ENCODE measurements at regions not wholly inside any gene's neighbourhood (a gene's known extent, or its start where the extent isn't known, plus 50 kb on each side); places are given as distances from the start of the nearest gene placed in this dataset.

DNA sequence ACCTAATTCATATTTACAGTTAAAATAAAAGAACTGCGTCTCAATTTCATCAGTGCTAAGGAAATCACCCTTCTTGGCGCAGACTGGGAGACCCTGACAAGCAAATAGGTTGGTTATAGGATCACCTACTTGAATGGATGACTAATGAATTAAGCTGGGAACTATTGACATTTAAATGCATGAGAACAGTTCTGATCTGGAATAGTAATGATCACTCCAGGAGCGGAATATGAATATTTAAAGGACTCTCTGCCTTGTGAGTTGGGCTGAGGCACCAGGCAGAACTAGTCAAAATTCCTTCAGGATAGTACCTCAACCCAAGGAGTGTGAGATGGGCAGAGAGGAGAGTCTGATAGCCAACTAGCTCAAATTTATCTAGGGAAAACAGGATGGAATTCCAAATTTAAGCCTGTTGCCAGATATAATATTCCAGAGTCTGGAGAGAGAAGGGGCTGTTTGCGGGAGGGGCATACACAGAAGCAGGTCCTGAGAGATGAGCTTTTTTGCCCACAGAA, 364.4 kb downstream of the CSNK1G3 start:
- H3K4me3 ChIP-seq (ENCODE audit: control insufficient read depth, low read depth, low read length), result no peak overlapping the region
- DNase-seq (ENCODE audit: low read depth), result no peak
- TF ChIP-seq, protein P1, sequence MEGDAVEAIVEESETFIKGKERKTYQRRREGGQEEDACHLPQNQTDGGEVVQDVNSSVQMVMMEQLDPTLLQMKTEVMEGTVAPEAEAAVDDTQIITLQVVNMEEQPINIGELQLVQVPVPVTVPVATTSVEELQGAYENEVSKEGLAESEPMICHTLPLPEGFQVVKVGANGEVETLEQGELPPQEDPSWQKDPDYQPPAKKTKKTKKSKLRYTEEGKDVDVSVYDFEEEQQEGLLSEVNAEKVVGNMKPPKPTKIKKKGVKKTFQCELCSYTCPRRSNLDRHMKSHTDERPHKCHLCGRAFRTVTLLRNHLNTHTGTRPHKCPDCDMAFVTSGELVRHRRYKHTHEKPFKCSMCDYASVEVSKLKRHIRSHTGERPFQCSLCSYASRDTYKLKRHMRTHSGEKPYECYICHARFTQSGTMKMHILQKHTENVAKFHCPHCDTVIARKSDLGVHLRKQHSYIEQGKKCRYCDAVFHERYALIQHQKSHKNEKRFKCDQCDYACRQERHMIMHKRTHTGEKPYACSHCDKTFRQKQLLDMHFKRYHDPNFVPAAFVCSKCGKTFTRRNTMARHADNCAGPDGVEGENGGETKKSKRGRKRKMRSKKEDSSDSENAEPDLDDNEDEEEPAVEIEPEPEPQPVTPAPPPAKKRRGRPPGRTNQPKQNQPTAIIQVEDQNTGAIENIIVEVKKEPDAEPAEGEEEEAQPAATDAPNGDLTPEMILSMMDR (IDR thresholded peaks at IDR 0.05; ENCODE audit: control insufficient read depth, insufficient read depth, low read depth, low read length, missing control alignments), result no peak

DNA sequence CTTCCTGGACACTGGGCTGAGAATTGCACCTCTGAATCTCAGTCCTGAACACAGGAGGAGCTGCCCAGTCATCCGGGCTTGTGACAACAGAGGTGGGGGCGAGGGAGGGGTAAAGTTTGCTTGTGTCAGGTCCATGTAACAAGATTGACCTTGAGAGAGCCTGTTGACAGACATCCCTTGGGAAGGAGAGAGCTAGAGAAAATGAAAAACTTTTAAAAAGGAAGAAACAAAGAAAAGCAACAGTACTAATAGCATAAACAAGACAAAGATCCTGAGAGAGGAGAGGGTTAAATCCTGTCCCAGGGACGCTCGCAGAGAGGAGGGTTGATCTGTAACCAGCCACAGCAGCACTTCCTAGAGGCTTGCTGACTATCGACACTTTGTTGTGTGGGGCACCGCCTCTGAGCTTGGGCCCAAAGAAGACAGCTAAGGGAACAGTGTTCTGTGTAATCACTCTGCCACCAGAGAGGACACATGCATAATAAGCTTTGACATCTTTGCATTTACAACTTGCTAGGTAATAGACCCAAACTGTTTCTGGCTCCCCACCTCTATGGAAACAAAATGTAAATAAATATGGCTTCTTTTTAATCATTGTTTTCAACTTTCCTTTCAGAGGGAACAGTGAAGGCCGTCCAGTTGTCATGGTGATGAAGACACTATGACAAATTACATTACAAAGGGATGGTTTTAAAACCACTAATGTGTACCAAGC, 363.7 kb downstream of the CSNK1G3 start:
- TF ChIP-seq, protein P1 (IDR thresholded peaks at IDR 0.05; ENCODE audit: control insufficient read depth, insufficient read depth, low read depth, low read length, missing control alignments), result no peak
- no peak overlapping the region for H3K4me3 ChIP-seq (ENCODE audit: control insufficient read depth, low read depth, low read length)
- no peak for DNase-seq (ENCODE audit: low read depth)

DNA sequence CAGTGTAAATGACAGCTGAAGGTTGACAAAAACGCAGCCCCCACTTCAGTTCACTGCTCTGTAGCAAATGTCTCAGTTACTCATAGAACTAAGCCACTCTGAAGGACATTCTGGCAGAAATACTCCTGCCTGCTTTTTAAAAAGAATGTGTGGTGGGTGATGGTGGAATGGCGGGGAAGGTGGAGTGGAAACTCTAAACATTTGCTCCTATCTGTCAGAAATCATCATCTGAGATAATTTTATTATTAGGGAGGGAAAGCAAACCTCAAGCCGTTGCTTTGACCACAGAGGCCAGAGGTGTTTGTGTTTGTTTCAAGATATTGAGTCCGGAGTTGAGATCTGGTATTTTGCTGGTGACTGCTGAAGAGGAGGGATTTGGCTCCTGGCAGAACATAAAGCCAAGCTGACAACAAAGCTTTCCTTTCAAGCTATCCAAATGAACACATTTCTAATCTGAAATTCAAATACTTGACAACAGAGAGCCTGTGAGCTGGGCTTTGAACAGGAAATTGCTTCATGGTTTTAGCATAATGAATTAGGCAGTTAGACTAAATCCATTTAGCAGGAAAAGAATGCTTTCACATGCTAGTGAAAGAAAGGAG, 362.7 kb downstream of the CSNK1G3 start:
- TF ChIP-seq, protein P1 (IDR thresholded peaks at IDR 0.05; ENCODE audit: control insufficient read depth, insufficient read depth, low read depth, low read length, missing control alignments), result no peak
- DNase-seq (ENCODE audit: low read depth), result no peak
- no peak overlapping the region for H3K4me3 ChIP-seq (ENCODE audit: control insufficient read depth, low read depth, low read length)

DNA sequence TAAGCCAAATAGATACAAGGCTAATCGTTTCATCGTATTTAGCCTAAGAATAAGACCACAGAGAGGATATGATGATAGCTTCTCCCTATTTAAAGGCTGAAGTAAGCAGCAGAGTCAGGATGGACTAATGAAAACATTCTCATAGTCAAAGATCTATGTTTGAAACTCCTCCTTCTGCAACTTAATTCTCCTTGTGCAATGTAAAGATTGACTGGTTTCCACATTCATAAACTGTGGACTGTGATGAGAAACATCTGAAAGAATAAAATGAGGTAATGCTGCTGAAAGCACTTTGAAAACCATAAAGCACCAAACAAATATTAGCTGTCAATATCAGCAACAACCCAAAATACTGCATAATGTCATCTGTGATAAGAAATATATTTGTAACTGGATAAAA, 361.9 kb downstream of the CSNK1G3 start:
- no peak overlapping the region for H3K4me3 ChIP-seq (ENCODE audit: control insufficient read depth, low read depth, low read length)
- TF ChIP-seq, protein P1 (IDR thresholded peaks at IDR 0.05; ENCODE audit: control insufficient read depth, insufficient read depth, low read depth, low read length, missing control alignments), result no peak
- no peak for DNase-seq (ENCODE audit: low read depth)

DNA sequence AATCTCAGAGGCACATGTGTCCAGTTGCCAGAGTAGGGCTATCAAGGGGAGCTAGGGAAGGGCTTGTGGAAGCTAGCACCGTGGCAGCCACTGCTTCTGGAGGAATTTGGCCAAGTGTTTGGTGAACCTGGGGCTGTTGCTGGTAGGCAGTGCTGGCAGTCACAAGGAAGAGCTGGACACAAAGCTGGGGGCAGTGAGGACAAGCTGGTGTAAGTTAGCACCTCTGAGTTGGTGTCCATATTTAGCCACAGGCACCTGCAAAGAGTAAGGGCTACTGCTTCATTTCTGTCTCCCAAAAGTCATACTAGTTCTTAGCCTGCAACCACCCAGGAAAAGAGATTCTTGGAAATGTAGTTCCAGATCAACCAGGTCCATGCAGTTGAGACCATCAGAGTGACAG, 359.4 kb downstream of the CSNK1G3 start:
- DNase-seq (ENCODE audit: low read depth), result no peak
- no peak overlapping the region for H3K4me3 ChIP-seq (ENCODE audit: control insufficient read depth, low read depth, low read length)
- TF ChIP-seq, protein P1 (IDR thresholded peaks at IDR 0.05; ENCODE audit: control insufficient read depth, insufficient read depth, low read depth, low read length, missing control alignments), result no peak

DNA sequence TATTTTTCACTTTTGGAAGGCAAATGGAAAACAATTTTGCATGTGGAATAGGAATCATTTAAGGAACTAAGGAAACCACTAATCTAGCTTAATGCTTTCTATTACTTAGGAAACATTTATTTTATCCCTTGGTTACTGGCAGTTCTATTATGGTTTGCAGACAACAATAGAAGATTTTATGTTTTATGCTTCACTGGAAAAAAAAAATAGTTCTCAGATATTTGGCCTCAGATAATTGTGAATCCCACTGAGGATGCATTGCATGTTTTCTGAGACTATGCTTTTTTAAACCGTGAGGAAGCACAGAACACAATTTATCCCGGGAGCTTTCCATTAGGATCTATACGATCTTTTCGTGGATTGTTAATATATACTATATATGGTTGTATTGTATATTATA, 356.9 kb downstream of the CSNK1G3 start:
- TF ChIP-seq, protein P1 (IDR thresholded peaks at IDR 0.05; ENCODE audit: control insufficient read depth, insufficient read depth, low read depth, low read length, missing control alignments), result no peak
- no peak overlapping the region for H3K4me3 ChIP-seq (ENCODE audit: control insufficient read depth, low read depth, low read length)
- DNase-seq (ENCODE audit: low read depth), result no peak
